BLaER1 treated with 17β-estradiol and CSF1 and Interleukin-3, amounts not matched to agents 10 nM and 100 nM (cell line): ENCODE measurements at regions not wholly inside any gene's neighbourhood (a gene's known extent, or its start where the extent isn't known, plus 50 kb on each side); places are given as distances from the start of the nearest gene placed in this dataset.

Experiments
- H3K27ac ChIP-seq, 11 experiments: shearing (Covaris generic); formaldehyde crosslinking; 2 replicates each; pipeline ENCODE4 v1.8.1; 2022
- H3K27me3 ChIP-seq, 11 experiments: shearing (Covaris generic); formaldehyde crosslinking; 2 replicates each; pipeline ENCODE4 v1.8.1; 2022
- H3K36me3 ChIP-seq, 11 experiments: shearing (Covaris generic); formaldehyde crosslinking; 2 replicates each; pipeline ENCODE4 v1.8.1; 2022
- H3K4me1 ChIP-seq, 10 experiments: shearing (Covaris generic); formaldehyde crosslinking; 2 replicates each; pipeline ENCODE4 v1.8.1; 2022
- H3K4me2 ChIP-seq, 11 experiments: shearing (Covaris generic); formaldehyde crosslinking; 2 replicates each; pipeline ENCODE4 v1.8.1; 2022
- H3K4me3 ChIP-seq, 10 experiments: shearing (Covaris generic); formaldehyde crosslinking; 2 replicates each; pipeline ENCODE4 v1.8.1; 2022
- H3K9ac ChIP-seq, 11 experiments: shearing (Covaris generic); formaldehyde crosslinking; 2 replicates each; pipeline ENCODE4 v1.8.1; 2022
- H3K9me3 ChIP-seq, 11 experiments: shearing (Covaris generic); formaldehyde crosslinking; replicated peaks in 1 of 11; 2 replicates each; pipeline ENCODE4 v1.8.1; 2022
- H4K20me1 ChIP-seq, 11 experiments: shearing (Covaris generic); formaldehyde crosslinking; 2 replicates each; pipeline ENCODE4 v1.8.1; 2022
- Cebpa-rat ChIP-seq, 11 experiments: shearing (Covaris generic); IDR thresholded peaks; 2 replicates each; pipeline ENCODE4 v1.8.1; 2022

DNA sequence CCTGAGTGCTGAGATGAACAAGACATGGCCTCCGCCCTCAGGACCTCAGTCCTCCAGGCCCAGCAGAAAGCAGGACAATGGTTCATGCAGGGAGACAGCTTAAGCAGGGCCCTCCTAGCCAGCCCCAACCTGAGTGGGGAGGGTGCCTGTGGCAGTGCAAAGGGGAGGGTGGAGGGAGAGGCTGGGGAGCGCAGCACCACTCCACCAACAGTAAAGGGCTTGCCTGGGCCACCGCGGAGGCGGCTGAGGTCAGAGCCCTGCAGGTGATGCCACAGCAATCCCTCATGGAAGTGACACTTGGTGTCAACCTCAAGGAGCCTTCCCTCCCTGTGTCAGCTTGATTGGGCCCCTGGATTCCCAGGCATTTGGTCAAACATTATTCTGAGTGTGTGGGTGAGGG lies 89.0 kb upstream of the TCERG1L start:
- H3K4me1 ChIP-seq = peaks cover 0 to 31% (median 9%) of the 10 kb centered on the region in 10 experiments; a peak in 12 of 20 replicates
- H3K27ac ChIP-seq = no peak overlapping the region
- H4K20me1 ChIP-seq = no peaks in the 10 kb centered on the region
- H3K4me2 ChIP-seq = no peak overlapping the region
- no peaks in the 10 kb centered on the region for H3K9me3 ChIP-seq
- H3K9ac ChIP-seq = no peak overlapping the region
- no peaks in the 10 kb centered on the region for H3K36me3 ChIP-seq
- H3K27me3 ChIP-seq = no peaks in the 10 kb centered on the region
- no peak for TF ChIP-seq Cebpa-rat (IDR thresholded peaks at IDR 0.05)
- no peak overlapping the region for H3K4me3 ChIP-seq

DNA sequence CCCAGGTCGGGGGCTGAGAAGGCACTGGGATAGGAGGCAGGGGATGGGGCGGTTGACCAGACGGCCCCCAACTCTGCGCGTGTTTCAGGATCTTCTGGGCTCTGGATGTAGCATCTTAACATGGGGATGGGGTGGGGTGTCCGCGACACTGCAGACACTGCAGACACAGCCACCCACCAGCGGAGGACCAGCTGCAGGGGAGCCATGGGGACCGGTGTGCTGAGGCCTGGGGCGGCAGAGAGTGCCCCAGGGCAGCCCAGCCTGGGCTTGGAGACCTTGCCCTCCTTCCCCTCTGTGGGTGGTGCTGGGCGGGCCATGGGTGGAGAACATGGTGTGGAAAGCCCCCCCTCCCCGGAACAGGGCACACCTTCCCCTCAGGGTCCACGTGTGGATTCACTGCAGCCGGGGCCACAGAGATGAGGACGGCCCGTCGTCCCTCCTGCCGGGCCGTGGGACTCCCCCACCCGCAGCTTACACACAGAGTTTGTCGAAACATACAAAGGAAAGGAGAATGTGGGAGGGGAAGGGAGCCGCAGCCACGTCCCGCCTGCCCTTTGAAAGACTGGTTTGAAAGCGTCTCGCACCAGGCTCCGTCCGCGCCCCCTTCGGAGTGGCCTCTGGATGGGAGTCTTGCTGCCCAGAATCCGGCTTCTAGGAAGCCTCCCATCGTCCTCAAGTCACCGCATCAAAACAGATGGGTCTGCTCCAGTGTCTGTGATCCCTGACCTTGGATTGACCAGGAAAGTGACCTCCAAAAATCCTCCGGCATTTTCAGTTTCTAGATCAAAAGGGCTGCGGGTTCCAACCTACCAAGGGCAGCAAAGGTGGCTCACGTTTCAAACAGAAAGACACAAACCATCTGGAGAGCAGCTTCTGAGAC lies 91.5 kb upstream of the TCERG1L start:
- no peak overlapping the region for H3K27ac ChIP-seq
- no peak overlapping the region for H3K9ac ChIP-seq
- H3K9me3 ChIP-seq = no peaks in the 10 kb centered on the region
- H3K4me3 ChIP-seq = no peak overlapping the region
- H3K4me2 ChIP-seq = peak overlapping the region in 3 of 11 experiments; percentile 5 to 20 (median 14); a peak in 3 of 22 replicates
- no peaks in the 10 kb centered on the region for H3K27me3 ChIP-seq
- H3K36me3 ChIP-seq = no peaks in the 10 kb centered on the region
- no peak for TF ChIP-seq Cebpa-rat (IDR thresholded peaks at IDR 0.05)
- peaks cover 0 to 36% (median 9%) of the 10 kb centered on the region in 10 experiments; a peak in 12 of 20 replicates for H3K4me1 ChIP-seq
- H4K20me1 ChIP-seq = no peaks in the 10 kb centered on the region

DNA sequence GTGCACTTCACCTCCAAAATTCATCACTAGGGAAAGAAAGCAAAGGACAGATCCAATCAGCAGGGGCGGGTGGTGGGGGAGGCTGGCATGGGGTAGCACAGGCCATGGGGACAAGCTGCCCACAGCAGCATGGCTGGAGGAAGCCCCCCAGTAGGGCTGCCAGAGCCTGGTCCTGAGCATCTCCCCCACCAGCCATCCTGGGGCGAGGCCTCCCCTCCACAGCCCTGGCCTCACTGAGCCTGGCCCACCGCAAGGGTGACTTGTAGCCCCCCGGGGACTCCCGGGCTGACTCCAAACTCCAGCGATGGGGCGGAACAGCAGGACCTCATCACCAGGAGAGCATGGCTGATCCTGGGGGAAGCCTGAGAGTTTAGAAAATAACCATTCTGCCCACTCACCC lies 92.4 kb upstream of the TCERG1L start:
- no peak for TF ChIP-seq Cebpa-rat (IDR thresholded peaks at IDR 0.05)
- H3K27me3 ChIP-seq = no peaks in the 10 kb centered on the region
- no peaks in the 10 kb centered on the region for H4K20me1 ChIP-seq
- no peak overlapping the region for H3K4me3 ChIP-seq
- peak overlapping the region in 2 of 11 experiments; percentile 5 to 12; a peak in 1 of 22 replicates for H3K4me2 ChIP-seq
- no peaks in the 10 kb centered on the region for H3K36me3 ChIP-seq
- H3K9ac ChIP-seq = no peak overlapping the region
- H3K4me1 ChIP-seq = peaks cover 0 to 36% (median 9%) of the 10 kb centered on the region in 10 experiments; a peak in 12 of 20 replicates
- H3K9me3 ChIP-seq = no peaks in the 10 kb centered on the region
- no peak overlapping the region for H3K27ac ChIP-seq

DNA sequence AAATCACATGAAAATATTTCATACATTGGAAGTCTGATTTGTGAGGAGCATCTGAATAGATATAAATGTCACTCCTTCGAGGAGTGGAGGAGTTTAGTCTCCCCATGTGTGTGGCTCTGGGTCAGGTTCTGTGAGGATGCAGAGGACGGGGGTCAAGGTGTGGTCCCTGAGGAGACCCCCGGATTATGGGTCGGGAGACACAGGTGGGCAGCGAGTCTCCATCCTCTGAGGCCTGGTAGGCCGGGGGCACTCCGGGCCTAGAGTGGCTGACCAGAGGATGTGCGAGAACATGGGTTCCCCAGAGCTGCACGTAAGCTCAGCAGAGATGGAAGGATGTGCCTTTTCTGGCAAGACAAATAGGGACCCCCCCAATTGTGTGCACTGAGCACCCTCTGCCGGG lies 93.4 kb upstream of the TCERG1L start:
- H3K9ac ChIP-seq = no peak overlapping the region
- H4K20me1 ChIP-seq = no peaks in the 10 kb centered on the region
- TF ChIP-seq Cebpa-rat (IDR thresholded peaks at IDR 0.05) = no peak

DNA sequence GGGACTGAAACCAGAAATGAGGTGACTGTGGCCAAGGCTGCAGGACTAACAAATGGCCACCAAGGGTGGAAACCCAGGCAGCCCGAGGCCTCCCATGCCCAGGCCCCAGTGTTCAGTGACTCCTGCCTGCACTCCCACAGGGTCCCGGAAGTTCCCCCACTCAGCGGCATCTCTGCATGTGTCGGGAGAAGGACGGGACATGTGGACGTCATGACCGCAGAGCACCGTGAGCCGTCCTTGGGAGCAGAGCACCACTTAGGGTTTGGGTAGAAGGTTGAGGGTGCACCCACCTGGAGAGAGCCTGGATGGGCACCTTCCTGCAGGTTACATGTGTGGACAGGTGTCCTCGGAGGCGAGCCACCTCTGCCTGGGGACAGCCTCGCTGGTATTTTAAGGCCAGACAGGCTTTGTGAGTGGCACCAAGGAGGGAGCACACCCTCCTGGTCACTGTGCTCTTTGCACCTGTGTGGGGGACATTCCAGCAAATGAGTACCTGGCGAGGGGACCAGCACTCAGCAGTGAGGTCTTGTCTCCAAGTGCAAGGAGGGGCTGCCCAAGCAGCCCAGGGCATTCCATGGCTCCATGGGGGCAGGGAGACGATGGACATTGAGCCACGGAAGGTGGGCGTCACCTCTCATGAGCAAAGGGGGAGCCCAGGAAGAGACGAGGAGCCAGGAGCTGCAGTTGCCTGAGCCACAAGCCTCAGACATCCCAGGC lies 95.3 kb upstream of the TCERG1L start:
- no peak for TF ChIP-seq Cebpa-rat (IDR thresholded peaks at IDR 0.05)
- H3K9me3 ChIP-seq = no peaks in the 10 kb centered on the region
- peaks cover 0 to 46% (median 10%) of the 10 kb centered on the region in 10 experiments; a peak in 12 of 20 replicates for H3K4me1 ChIP-seq

More for the DNA sequence above, 93.4 kb upstream of the TCERG1L start:
- peaks cover 0 to 44% (median 12%) of the 10 kb centered on the region in 10 experiments; a peak in 12 of 20 replicates for H3K4me1 ChIP-seq
- H3K27ac ChIP-seq = no peak overlapping the region
- no peaks in the 10 kb centered on the region for H3K36me3 ChIP-seq
- H3K27me3 ChIP-seq = no peaks in the 10 kb centered on the region
- no peaks in the 10 kb centered on the region for H3K9me3 ChIP-seq
- H3K4me2 ChIP-seq = peak overlapping the region in 1 of 11 experiments; percentile 12; a peak in 1 of 22 replicates
- H3K4me3 ChIP-seq = no peak overlapping the region

DNA sequence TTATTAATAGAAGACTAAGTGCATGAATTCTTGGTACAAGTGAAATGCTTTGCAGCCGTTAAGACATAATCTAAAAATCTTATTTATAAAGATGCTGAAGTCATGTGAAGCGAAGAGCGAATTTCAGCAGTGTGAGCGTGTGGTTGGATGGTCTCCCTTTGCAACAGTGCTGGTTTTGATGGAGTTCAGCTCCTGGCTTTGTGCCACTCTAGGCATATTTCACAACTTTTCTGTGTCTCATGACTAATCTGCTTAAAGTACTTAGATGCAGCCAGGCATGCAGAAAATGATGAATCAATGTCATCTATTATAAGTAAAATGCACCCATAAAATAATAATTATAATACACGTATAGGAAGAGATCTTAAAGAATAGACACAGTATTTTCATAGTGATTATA lies 107.2 kb upstream of the TCERG1L start:
- 0 out of 22 replicates have a peak, but pooled peaks of 2 of the 11 experiments have one; percentile 20 to 36 for TF ChIP-seq Cebpa-rat (IDR thresholded peaks at IDR 0.05)
- Histone ChIP-seq H3K27me3 (no peaks in the 10 kb centered on the region), H4K20me1 (no peaks in the 10 kb centered on the region), H3K4me1 (peaks cover 4 to 35% (median 21%) of the 10 kb centered on the region in 10 experiments; a peak in 18 of 20 replicates), H3K9me3 (peaks cover 6 to 19% (median 12%) of the 10 kb centered on the region in 11 experiments; a peak in 15 of 22 replicates), H3K4me3 (no peak overlapping the region), H3K4me2 (peak overlapping the region in 4 of 11 experiments; percentile 48 to 71 (median 68); a peak in 6 of 22 replicates), H3K9ac (no peak overlapping the region), H3K27ac (no peak overlapping the region), H3K36me3 (no peaks in the 10 kb centered on the region)

More for the DNA sequence above, 95.3 kb upstream of the TCERG1L start:
- no peaks in the 10 kb centered on the region for H3K27me3 ChIP-seq
- no peak overlapping the region for H3K4me3 ChIP-seq
- H3K4me2 ChIP-seq = no peak overlapping the region
- no peak overlapping the region for H3K27ac ChIP-seq
- no peaks in the 10 kb centered on the region for H3K36me3 ChIP-seq
- no peaks in the 10 kb centered on the region for H4K20me1 ChIP-seq
- H3K9ac ChIP-seq = no peak overlapping the region

DNA sequence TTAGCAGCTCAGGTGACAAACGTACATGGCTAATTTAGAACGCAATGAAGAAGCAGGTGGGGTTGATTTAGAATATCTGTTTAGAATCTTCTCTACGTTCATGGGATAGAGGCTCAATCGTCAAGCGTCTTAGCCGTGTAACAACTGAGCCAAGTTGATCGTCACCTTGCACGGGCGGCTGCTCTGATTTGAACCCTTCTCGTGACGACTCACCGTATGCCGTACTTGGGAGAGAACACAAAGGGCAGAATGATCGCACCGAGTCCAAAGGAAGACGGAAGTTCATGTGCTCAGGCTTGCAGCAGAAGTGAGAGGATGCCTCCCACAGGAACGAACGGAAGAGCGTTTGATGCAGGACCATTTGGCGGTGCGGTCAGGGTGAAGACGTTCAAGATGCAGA lies 108.3 kb upstream of the TCERG1L start:
- H3K4me2 ChIP-seq = peak overlapping the region; percentile 44 to 71 (median 64)
- H4K20me1 ChIP-seq = no peaks in the 10 kb centered on the region
- no peak for TF ChIP-seq Cebpa-rat (IDR thresholded peaks at IDR 0.05)
- H3K27ac ChIP-seq = peak overlapping the region in 6 of 11 experiments; percentile 53 to 75 (median 59); a peak in 10 of 22 replicates
- H3K9me3 ChIP-seq = peaks cover 6 to 19% (median 12%) of the 10 kb centered on the region in 11 experiments; a peak in 15 of 22 replicates
- peak overlapping the region in 8 of 10 experiments; percentile 38 to 55 (median 44); a peak in 15 of 20 replicates for H3K4me3 ChIP-seq
- peak overlapping the region in 7 of 11 experiments; percentile 17 to 66 (median 58); a peak in 10 of 22 replicates for H3K9ac ChIP-seq
- no peaks in the 10 kb centered on the region for H3K27me3 ChIP-seq
- H3K36me3 ChIP-seq = no peaks in the 10 kb centered on the region
- peaks cover 4 to 46% (median 29%) of the 10 kb centered on the region in 10 experiments; a peak in 18 of 20 replicates for H3K4me1 ChIP-seq

DNA sequence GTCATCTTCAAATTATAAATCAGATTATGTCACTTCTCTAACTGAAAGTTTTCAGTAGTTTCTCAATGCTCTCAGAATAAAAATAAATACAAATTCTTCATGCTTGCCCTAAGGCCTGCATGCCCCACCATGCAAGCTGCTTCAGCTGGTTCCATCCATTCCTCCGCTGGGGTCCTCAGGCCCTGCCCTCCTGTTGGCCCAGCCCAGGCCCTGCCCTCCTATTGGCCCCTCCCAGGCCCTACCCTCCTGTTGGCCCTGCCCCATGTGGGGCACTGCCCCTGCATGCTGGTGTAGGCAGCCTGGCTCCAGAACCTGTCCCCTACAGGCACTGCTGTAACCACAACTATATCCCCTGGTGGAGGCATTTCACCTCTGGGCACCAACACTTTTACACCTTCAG lies 109.3 kb upstream of the TCERG1L start:
- H3K9ac ChIP-seq = peak overlapping the region in 4 of 11 experiments; percentile 50 to 66 (median 58); a peak in 3 of 22 replicates
- no peak for TF ChIP-seq Cebpa-rat (IDR thresholded peaks at IDR 0.05)
- peak overlapping the region in 8 of 11 experiments; percentile 48 to 71 (median 66); a peak in 15 of 22 replicates for H3K4me2 ChIP-seq
- peak overlapping the region in 7 of 11 experiments; percentile 51 to 75 (median 54); a peak in 13 of 22 replicates for H3K27ac ChIP-seq
- no peaks in the 10 kb centered on the region for H4K20me1 ChIP-seq
- no peaks in the 10 kb centered on the region for H3K36me3 ChIP-seq
- peaks cover 4 to 57% (median 39%) of the 10 kb centered on the region in 10 experiments; a peak in 18 of 20 replicates for H3K4me1 ChIP-seq
- peak overlapping the region in 1 of 10 experiments; percentile 52; a peak in 1 of 20 replicates for H3K4me3 ChIP-seq
- H3K27me3 ChIP-seq = no peaks in the 10 kb centered on the region
- H3K9me3 ChIP-seq = peaks cover 6 to 19% (median 12%) of the 10 kb centered on the region in 11 experiments; a peak in 15 of 22 replicates
